ENCODE measurements at regions not wholly inside any gene's neighbourhood (a gene's known extent, or its start where the extent isn't known, plus 50 kb on each side); places are given as distances from the start of the nearest gene placed in this dataset.

- no peak overlapping the region for H3K4me2 ChIP-seq (ENCODE audit: extremely low read depth, insufficient read depth, low read length)
- H3K36me3 ChIP-seq (ENCODE audit: control insufficient read depth, insufficient read depth, low read length) = no peaks in the 10 kb centered on the region
- DNase-seq (ENCODE audit: low read depth in 2 of 2) = no peak
- H3K9ac ChIP-seq (ENCODE audit: insufficient read depth, low read length) = no peak overlapping the region
- TF ChIP-seq CTCF (conservative IDR thresholded peaks at IDR 0.05 in 1 of 2, IDR thresholded peaks at IDR 0.05 in 1 of 2; ENCODE audit: low read depth in 1 of 2, low read length in 2 of 2) = no peak
- TF ChIP-seq EZH2 (IDR thresholded peaks at IDR 0.05; ENCODE audit: low read length, missing control alignments) = no peak
- no peaks in the 10 kb centered on the region for H3K27me3 ChIP-seq (ENCODE audit: control insufficient read depth, insufficient read depth, low read length)
- no peaks in the 10 kb centered on the region for H3K79me2 ChIP-seq (ENCODE audit: control insufficient read depth, insufficient read depth, low read length)
- H2AFZ ChIP-seq (ENCODE audit: low read length) = no peak overlapping the region
- H3K4me3 ChIP-seq (replicated peaks in 1 of 4; ENCODE audit: control extremely low read depth in 1 of 4, insufficient read depth in 1 of 4, low read depth in 3 of 4, low read length in 4 of 4) = no peak overlapping the region
- no peaks in the 10 kb centered on the region for H3K4me1 ChIP-seq (ENCODE audit: control insufficient read depth, extremely low read depth, insufficient read depth, low read length)
- H3K27ac ChIP-seq (ENCODE audit: insufficient read depth, low read length) = no peak overlapping the region
- H3K9me3 ChIP-seq (ENCODE audit: control insufficient read depth, insufficient read depth, low read depth, low read length) = no peaks in the 10 kb centered on the region
- no peaks in the 10 kb centered on the region for H4K20me1 ChIP-seq (ENCODE audit: control insufficient read depth, extremely low read depth, insufficient read depth, low read length)
Observed at GRCh38 chrX:106220177-106220576, 52.1 kb downstream of the PWWP3B start.

- H3K79me2 ChIP-seq (ENCODE audit: control insufficient read depth, insufficient read depth, low read length) = no peaks in the 10 kb centered on the region
- DNase-seq (ENCODE audit: low read depth in 2 of 2) = peak in 1 of 2 donors; percentile 7
- no peak overlapping the region for H3K27ac ChIP-seq (ENCODE audit: insufficient read depth, low read length)
- no peak overlapping the region for H3K4me2 ChIP-seq (ENCODE audit: extremely low read depth, insufficient read depth, low read length)
- H2AFZ ChIP-seq (ENCODE audit: low read length) = no peak overlapping the region
- no peaks in the 10 kb centered on the region for H3K4me1 ChIP-seq (ENCODE audit: control insufficient read depth, extremely low read depth, insufficient read depth, low read length)
- H3K4me3 ChIP-seq (replicated peaks in 1 of 4; ENCODE audit: control extremely low read depth in 1 of 4, insufficient read depth in 1 of 4, low read depth in 3 of 4, low read length in 4 of 4) = no peak overlapping the region
- no peak overlapping the region for H3K9ac ChIP-seq (ENCODE audit: insufficient read depth, low read length)
- H3K36me3 ChIP-seq (ENCODE audit: control insufficient read depth, insufficient read depth, low read length) = no peaks in the 10 kb centered on the region
- H3K9me3 ChIP-seq (ENCODE audit: control insufficient read depth, insufficient read depth, low read depth, low read length) = no peaks in the 10 kb centered on the region
- no peaks in the 10 kb centered on the region for H4K20me1 ChIP-seq (ENCODE audit: control insufficient read depth, extremely low read depth, insufficient read depth, low read length)
- no peaks in the 10 kb centered on the region for H3K27me3 ChIP-seq (ENCODE audit: control insufficient read depth, insufficient read depth, low read length)
- TF ChIP-seq EZH2 (IDR thresholded peaks at IDR 0.05; ENCODE audit: low read length, missing control alignments) = no peak
- no peak for TF ChIP-seq CTCF (conservative IDR thresholded peaks at IDR 0.05 in 1 of 2, IDR thresholded peaks at IDR 0.05 in 1 of 2; ENCODE audit: low read depth in 1 of 2, low read length in 2 of 2)
Observed at GRCh38 chrX:106243376-106243775, 75.3 kb downstream of the PWWP3B start.

GRCh38 chrX:106246511-106246910 is 78.4 kb downstream of the PWWP3B start:
- H3K27ac ChIP-seq (ENCODE audit: insufficient read depth, low read length) = no peak overlapping the region
- peak in 1 of 2 donors; percentile 56 for DNase-seq (ENCODE audit: low read depth in 2 of 2)
- TF ChIP-seq CTCF (conservative IDR thresholded peaks at IDR 0.05 in 1 of 2, IDR thresholded peaks at IDR 0.05 in 1 of 2; ENCODE audit: low read depth in 1 of 2, low read length in 2 of 2) (no peak), EZH2 (IDR thresholded peaks at IDR 0.05; ENCODE audit: low read length, missing control alignments) (no peak)
- no peaks in the 10 kb centered on the region for H3K9me3 ChIP-seq (ENCODE audit: control insufficient read depth, insufficient read depth, low read depth, low read length)
- H4K20me1 ChIP-seq (ENCODE audit: control insufficient read depth, extremely low read depth, insufficient read depth, low read length) = no peaks in the 10 kb centered on the region
- H3K4me2 ChIP-seq (ENCODE audit: extremely low read depth, insufficient read depth, low read length) = no peak overlapping the region
- H2AFZ ChIP-seq (ENCODE audit: low read length) = no peak overlapping the region
- no peak overlapping the region for H3K4me3 ChIP-seq (replicated peaks in 1 of 4; ENCODE audit: control extremely low read depth in 1 of 4, insufficient read depth in 1 of 4, low read depth in 3 of 4, low read length in 4 of 4)
- H3K4me1 ChIP-seq (ENCODE audit: control insufficient read depth, extremely low read depth, insufficient read depth, low read length) = no peaks in the 10 kb centered on the region
- H3K36me3 ChIP-seq (ENCODE audit: control insufficient read depth, insufficient read depth, low read length) = no peaks in the 10 kb centered on the region
- no peaks in the 10 kb centered on the region for H3K27me3 ChIP-seq (ENCODE audit: control insufficient read depth, insufficient read depth, low read length)
- no peaks in the 10 kb centered on the region for H3K79me2 ChIP-seq (ENCODE audit: control insufficient read depth, insufficient read depth, low read length)
- no peak overlapping the region for H3K9ac ChIP-seq (ENCODE audit: insufficient read depth, low read length)

Measured in fibroblast of lung (primary cell).